GM18508 (cell line): ENCODE measurements at regions not wholly inside any gene's neighbourhood (a gene's known extent, or its start where the extent isn't known, plus 50 kb on each side); places are given as distances from the start of the nearest gene placed in this dataset.

Experiments
- ATAC-seq: cut with Tn5 transposase; IDR thresholded peaks from one replicate; pipeline ENCODE4 v1.9.1; 2021; ENCODE audit warnings: moderate number of reproducible peaks; ENCODE audit not compliant: insufficient read depth, unreplicated experiment

- ATAC-seq: no peak
Observed at GRCh38 chr6:169165561-169166300, 87.9 kb downstream of the THBS2 start.

GRCh38 chr6:169164986-169165385 is 88.7 kb downstream of the THBS2 start:
- ATAC-seq: no peak

GRCh38 chr6:169164451-169164850 is 89.2 kb downstream of the THBS2 start:
- ATAC-seq: no peak

DNA sequence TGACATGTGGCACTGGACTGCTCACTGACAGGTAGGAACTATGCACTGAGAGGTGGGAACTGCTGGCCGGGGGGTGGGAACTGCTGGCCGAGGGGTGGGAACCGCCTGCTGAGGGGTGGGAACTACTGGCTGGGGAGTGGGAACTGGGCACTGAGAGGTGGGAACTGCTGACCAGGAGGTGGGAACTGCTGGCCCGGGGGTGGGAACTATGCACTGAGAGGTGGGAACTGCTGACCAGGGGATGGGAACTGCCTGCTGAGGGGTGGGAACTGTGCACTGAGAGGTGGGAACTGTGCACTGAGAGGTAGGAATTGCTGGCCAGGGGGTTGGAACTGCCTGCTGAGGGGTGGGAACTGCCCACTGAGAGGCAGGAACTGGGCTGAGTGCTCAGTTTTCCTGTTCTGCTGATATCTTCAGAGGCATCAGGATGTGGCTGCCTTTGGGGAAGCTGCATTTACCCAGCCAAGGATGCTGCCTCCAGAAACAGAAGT is 90.2 kb downstream of the THBS2 start:
- ATAC-seq: no peak

GRCh38 chr6:169162752-169163407 is 90.8 kb downstream of the THBS2 start:
- ATAC-seq: no peak

DNA sequence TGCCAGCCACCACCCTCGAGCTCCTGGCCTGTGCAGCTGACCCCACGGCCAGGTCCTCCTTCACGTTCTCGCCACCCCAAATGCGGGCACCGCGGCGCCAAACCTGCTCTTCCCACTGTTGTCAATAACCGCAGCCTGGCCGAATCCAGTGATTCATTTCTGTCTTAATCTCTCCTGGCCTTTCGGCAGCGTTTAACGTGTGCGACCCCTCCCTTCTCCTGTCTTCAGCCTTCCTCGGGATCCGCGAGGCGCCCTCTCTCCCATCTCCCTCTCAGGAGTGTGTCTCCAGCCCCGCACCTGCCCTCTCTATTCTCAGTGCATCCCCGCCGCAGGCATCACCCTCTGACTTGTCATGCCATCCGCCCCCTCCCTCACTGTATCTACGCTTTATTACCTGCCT is 91.4 kb downstream of the THBS2 start:
- no peak for ATAC-seq

DNA sequence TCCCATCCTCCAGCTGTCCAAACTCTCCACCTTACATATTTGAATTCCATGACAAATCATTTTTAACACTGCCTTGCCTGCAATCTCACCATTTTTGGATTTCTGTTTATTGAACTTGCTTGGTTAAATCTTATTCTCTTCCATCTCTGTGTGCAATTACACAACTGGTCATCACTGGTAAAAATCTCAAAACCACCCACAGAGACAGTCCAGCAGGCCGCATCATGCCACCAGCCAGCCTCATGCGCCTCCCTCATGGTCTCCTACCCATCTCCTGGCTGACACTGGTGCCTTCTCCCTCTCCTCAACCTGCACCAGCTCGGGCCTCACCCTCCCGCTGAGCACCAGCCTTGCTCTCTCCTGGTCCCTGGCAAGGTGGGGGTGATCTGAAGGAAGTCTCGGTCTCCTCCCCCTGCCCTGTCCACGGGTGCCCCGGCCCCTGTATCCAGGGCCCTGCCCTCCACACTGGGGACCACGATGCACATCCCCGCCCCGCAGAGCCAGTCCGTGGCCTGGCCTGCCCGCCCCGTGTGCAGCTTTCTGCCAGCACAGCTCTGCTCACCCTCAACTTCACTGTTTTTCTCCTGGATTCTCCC is 92.0 kb downstream of the THBS2 start:
- no peak for ATAC-seq

DNA sequence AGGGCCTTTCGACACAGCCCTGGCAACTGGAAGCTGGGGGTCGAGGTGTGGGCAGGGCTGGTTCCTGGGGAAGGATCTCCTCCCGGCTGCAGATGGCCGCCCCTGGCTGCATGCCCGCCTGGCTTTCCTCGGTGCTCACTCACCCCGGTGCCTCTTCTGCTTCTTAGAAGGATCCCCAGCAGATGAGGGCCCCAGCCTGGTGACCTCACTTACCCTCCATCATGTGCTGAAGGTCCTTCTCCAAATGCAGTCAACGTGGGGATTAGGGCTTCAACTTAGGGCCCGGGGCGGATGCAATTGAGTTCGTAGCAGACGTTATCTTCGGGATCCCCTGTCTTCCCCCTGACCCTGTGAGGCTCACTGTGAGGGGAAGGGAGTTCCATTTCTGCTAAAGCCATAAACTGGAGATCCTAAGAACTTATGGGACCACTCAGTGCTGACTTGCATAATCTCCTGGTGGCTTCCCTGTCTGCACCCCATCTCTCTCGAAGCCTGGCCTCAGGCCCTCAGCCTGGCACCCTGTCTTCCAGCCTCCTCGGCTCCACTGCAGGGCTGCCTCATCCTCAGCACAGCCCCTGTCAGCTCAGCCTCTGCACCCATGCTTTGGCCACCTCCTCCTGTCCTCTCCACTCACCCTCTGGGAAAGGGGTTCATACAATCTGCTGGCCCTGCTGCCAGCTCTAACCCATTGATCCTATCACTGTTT is 92.6 kb downstream of the THBS2 start:
- no peak for ATAC-seq

GRCh38 chr6:169160091-169160854 is 93.4 kb downstream of the THBS2 start:
- no peak for ATAC-seq

- ATAC-seq: no peak
Observed at GRCh38 chr6:169159331-169159730, 94.3 kb downstream of the THBS2 start.

GRCh38 chr6:169158691-169159090 is 95.0 kb downstream of the THBS2 start:
- ATAC-seq: no peak

DNA sequence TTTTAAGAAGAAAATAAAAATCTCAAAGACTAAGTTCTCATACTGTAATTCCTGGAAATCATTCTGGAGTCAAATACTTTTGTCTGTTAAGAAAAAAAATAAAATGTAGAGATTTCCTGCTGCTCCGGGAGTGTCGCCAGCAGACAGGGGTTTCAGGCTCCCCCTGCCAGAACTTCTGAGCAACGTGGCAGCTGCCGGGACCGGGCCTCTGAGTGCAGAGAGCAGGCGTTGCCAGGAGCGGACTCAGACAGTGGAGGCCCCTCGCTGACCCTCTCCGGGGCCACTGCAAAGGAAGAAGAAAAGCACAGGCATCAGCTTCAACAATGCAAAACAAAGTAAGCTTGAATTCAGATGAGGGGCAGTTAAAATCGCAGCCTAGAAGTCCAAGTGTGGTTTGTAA is 95.5 kb downstream of the THBS2 start:
- no peak for ATAC-seq

DNA sequence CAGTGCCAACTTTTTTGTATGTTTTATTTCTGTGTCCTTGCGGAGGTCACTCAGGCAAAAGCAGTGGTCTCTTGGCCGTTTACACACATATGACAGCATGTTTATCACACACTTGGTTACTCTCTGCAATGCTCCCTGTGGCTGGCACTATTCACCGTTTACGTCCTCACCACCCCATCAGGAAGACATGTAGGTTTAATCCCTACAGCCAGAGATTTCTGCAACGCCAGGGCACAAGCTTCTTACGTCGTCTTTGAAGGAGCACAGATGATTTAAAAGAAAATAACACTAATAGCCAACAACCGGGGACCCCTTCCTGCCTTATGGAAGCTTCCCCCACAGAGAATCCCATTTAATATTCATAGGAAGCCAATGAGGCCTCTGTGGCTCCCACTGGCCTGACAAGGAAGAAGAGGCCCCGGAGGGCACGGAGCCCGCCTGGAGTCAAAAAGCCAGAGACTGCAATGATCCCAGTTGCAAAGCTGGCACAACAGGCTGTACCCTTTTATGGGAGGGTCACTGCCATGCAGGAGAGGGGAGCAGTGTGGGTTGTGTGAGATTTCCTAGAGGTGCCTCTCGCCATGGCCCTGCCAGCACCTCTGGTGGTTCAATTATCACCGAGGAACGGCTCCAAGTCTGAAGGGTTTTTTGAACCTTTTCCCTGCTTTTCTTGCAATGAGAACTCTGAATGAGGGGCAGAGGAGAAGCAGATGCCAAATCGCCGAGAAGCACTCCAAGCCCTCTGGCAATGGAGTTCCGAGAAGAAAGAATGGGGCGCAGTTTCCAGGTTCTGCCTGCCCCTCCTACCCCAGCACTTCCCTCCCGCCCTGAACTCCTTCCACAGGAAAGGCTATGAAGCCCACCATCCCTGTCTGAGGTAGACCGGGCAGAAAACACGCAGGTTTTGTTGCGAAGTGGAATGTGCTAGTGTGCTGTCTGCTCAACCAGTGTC is 96.2 kb downstream of the THBS2 start:
- ATAC-seq: no peak

DNA sequence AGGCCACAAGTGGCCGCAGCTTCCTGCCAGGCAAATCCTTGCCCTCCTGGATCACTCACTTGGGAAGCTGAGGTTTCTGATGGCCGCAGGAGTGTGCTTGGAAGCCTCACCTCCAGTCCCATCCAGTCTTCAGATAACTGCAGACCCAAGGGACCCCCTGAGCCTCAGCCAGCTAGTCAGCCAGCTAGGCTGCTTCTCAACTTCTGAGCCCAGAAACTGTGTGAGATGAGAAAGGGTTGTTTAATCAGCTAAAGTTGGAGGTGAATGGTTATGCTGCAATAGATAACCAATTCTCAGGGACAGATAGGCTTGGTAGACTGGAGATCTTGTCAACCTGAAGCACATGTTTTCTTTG is 96.9 kb downstream of the THBS2 start:
- no peak for ATAC-seq

- ATAC-seq: no peak
Observed at GRCh38 chr6:169156108-169156792, 97.4 kb downstream of the THBS2 start.

DNA sequence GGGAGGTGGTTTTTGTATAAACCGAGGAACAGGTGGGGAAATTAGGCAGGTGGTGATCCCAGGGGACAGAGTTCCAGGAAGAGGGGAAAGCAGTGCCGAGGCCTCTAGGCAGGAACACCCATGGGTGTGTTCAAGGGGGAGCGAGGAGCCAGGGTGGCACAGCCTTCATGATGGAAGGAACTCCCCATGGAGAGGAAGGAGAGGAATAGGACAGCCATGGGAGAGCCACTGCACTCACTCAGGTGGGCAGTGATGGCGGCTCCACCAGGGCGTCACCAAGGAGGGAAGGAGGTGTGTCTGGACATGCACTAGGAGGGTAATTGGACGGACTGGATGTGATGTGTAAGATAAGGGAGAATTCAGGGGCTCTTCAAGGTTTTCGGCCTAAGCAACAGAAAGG is 98.2 kb downstream of the THBS2 start:
- no peak for ATAC-seq

GRCh38 chr6:169153401-169153800 is 100.2 kb downstream of the THBS2 start:
- no peak for ATAC-seq

- ATAC-seq: no peak
Observed at GRCh38 chr6:169146521-169146920, 107.1 kb downstream of the THBS2 start.
